GM21576 (cell line): ENCODE measurements at regions not wholly inside any gene's neighbourhood (a gene's known extent, or its start where the extent isn't known, plus 50 kb on each side); places are given as distances from the start of the nearest gene placed in this dataset.

ENCODE experiments used
- ATAC-seq: cut with Tn5 transposase; IDR thresholded peaks from one replicate; pipeline ENCODE4 v1.9.1; 2021; ENCODE audit warnings: mild to moderate bottlenecking, moderate library complexity; ENCODE audit not compliant: unreplicated experiment

DNA sequence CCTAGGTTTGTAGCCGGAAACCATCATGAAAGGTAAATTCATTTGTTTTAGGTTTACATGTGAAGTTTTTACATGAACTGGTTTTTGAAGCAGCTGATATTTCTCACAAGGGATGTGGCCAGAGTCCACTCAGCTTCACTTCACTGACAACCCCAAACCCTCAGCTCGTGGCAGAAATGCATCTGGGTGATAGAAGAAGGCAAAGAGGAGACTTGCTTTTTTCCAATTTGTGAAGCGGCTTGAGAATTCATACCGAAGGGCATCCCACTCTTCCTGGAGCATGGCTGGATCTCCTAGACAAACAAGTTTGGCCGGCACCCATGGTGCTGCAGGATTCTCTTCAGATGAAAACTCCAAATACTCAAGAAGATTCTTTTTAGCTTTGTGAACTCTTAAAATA is 392.8 kb upstream of the CNR1 start:
- ATAC-seq = no peak

GRCh38 chr6:88556663-88557062 is 390.5 kb upstream of the CNR1 start:
- no peak for ATAC-seq

GRCh38 chr6:88548891-88549505 is 382.9 kb upstream of the CNR1 start:
- no peak for ATAC-seq

DNA sequence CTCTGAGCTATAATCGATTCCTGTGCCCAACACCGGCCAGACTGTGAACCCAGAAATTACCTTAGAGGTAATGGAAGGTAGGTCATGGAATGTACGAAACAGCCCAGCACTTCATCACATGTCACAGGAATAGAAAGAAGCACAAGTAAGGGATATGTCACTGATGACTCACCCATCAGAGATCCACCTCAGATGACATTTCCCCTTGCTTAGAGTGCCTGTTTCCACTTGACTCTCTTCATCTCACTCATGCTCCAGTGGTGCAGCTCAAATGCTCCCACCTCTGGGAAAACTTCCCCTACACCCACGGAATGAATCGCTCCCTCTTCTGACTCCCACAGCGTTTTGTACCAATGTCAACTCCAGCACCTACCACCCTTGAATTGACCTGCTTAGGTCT is 381.6 kb upstream of the CNR1 start:
- no peak for ATAC-seq

- ATAC-seq = no peak
These were observed 379.8 kb upstream of the CNR1 start for GRCh38 chr6:88545991-88546390.

GRCh38 chr6:88544986-88545612 is 379.0 kb upstream of the CNR1 start:
- ATAC-seq = no peak

- no peak for ATAC-seq
These were observed 373.2 kb upstream of the CNR1 start for GRCh38 chr6:88539295-88539764.

DNA sequence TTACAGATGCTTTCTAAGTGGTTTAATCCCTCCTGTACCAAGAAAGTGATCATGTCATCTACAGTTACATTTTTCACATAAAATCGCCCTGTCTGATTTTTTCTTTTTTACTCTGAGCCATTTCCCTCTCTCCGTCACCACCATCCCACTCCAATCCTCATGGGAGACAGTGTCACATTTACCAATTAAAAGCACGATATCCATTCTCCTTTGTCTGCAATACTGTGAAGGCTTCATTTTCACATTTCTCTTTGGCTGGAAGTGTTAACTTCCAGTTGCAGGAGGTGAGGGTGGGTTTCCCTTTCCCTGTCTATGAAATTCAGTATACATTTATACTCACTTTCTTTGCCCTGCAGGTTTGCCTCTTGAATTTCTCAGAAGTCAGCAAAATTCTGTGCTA is 372.7 kb upstream of the CNR1 start:
- no peak for ATAC-seq

GRCh38 chr6:88538130-88538706 is 372.1 kb upstream of the CNR1 start:
- no peak for ATAC-seq

DNA sequence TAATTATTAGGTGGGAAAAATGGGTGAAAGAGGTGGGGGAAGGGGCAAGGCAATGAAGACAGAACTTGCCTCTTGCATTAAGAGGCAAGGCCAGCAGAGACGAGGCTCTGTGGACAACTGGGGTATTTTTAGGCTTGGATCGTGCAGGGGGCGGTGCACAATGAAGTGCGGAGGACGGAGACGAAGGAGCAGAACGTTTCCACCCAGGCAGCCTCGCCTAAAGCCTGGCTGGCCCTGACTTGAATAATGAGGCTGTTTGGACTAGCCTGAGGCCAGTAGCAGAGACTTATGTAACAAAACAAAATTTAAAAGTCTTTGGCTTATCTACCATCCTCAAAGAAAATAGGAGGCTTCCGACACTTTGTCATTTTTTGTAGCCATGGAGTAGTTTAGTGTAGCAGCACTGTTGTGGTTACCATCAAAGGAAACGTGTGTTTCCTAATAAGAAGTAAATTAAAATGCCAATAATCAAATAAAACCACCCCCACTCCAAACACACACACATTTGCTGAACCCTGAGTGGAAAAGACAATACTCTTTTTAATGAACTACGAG is 370.0 kb upstream of the CNR1 start:
- no peak for ATAC-seq

DNA sequence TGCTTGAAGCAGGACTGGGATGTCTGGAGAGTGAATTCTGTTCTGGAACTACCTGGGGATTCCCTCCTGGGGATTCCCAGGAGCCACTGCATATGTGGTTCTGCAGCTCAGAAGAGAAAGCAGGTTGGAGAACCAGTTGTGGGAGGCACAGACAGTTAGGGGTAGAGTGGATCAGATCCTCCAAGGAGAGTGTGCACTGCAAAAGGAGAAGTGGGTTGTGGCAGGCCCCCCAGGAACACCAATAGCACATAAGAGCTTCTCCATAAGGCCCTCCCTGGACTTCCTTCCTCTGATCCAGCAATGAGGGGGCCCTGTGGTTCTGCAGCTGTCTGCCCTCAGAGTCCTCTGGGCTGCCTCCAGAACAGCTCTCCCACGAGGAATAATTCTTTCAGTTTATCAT is 369.2 kb upstream of the CNR1 start:
- no peak for ATAC-seq

DNA sequence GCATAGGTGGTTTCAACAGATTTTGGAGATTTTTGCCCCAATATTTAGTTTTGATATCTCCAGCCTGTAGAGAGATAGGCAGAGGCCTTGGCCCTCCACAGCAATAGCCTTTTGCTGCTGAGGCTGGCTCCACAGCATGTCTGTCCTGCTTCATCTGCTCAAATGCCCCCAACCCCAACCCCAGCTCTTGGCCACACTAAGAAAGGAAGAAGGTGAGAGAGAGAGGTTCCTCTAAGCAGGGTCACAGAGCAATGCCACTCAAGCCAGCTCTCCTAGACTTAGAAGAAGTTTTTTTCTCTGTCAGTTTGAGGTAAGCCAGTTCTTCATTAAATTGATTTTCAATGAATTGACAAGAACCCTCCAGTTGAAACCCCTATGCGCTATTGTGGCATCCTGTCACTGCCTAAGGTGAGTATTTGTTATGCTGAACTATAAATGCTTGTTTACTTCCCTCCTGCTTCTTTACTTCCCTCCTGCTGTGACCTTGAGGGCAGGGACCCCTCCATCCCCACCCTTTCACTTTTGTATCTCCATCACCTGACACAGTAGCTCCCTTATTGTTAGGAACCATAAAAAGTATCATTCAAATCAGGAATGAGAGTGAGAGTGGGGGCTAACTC is 366.2 kb upstream of the CNR1 start:
- ATAC-seq = no peak

GRCh38 chr6:88529726-88530125 is 363.6 kb upstream of the CNR1 start:
- no peak for ATAC-seq

DNA sequence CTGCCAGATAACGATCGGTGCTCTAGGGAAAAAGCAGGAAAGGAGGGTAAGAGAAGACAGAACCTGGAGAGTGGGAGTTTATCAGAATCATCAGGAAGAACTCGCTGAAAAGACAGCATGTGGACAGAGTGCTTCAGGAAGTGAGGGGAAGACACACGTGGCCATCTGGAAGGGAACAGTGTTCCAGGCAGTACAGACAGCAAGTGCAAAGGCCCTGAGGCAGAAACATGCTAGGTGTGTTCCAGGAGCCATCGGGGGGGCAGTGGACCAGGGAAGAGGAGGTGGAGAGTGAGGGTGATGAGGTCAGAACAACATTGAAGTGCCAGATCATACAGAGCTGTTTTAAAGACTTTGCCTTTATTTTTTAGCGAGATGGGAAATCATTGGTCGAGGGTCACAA is 354.3 kb upstream of the CNR1 start:
- no peak for ATAC-seq

DNA sequence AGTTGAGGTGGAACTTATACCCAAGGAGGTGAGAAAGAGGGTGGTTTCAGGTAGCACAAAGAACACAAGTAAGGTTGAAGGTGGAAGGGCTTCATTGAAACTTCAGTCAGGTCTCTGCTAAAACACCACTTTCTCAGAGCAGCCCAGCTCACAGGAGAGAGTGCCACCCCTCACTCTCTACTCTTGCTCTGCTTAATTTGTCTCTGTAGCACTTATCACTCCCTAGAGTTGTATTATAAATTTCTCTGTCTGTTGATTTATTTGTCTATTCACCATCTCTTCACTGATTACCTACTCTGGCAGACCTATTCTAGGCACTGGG is 353.8 kb upstream of the CNR1 start:
- no peak for ATAC-seq

DNA sequence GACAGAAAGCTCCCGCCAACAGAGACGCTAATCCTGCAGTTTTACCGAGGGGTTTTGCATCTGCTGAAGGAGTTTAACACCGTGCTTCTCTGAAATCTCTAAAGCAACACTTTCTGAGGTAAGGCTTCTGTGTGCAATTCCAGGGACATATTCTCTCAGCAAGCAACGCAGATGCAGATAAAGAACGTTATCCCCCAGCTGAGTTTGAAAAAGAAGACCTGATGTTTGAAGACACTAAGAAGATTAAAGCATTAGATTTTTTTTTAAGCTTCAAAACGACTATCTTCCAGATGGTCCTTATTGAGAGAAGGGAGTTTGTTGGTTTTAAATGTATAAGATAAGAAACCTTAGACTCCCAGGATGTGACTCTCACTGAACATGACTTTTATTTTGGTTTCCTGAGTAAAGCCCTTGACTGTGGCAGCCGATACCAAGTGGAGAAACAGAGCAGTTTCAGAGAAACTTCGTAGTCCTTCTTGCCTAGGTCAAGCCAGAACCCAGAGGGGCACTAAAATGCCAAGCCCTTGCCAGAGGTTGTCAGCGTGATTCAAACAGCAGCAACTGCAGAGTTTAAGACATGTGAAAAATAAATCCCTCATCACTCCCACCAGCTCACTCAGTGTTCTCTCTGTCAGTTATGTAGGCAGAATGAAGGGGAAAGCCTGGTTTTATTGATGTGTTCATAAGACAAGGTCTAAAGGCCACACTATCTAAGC is 353.3 kb upstream of the CNR1 start:
- ATAC-seq = no peak

GRCh38 chr6:88517737-88518136 is 351.6 kb upstream of the CNR1 start:
- no peak for ATAC-seq

DNA sequence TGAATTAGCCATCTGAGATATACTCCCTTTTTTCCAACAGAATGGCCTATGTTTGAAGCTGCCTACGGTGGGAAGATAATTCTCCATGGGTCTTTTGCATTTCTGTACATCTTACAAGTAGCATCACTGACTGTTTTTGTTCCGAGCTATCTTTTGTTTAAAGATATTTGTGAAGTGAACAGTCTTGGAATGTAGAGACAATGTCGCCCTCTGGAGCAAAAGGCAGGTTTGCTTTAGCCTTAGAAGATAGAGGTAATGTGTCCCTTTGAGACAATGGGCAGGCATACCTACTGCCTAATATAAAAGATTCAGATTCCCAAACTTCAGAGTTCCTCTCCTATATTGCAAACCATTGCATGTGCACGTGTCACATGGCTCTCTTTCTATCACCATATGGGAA is 347.8 kb upstream of the CNR1 start:
- ATAC-seq = no peak

DNA sequence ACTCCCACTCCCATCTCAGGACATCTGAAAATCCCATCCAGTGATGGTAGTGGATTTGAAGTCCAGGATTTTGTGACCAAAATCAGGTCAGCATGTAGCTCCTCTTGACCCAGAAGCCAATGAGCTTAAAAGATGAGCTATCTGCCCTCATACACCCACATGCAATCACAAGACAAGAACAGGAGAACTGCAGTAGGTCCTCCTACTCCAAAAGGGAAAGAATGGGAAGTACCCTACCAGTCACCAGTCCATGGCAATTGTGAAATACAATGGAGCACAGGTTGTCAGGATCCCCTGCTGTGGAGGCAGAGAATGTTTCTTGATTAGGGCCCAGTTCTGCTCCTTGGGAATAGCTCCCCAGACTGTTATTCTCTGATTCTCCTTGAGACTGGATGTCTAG is 347.3 kb upstream of the CNR1 start:
- ATAC-seq = no peak

- no peak for ATAC-seq
These were observed 346.8 kb upstream of the CNR1 start for GRCh38 chr6:88512951-88513350.

GRCh38 chr6:88502391-88502790 is 336.2 kb upstream of the CNR1 start:
- ATAC-seq = no peak
